ENCODE measurements at regions not wholly inside any gene's neighbourhood (a gene's known extent, or its start where the extent isn't known, plus 50 kb on each side); places are given as distances from the start of the nearest gene placed in this dataset.

DNA sequence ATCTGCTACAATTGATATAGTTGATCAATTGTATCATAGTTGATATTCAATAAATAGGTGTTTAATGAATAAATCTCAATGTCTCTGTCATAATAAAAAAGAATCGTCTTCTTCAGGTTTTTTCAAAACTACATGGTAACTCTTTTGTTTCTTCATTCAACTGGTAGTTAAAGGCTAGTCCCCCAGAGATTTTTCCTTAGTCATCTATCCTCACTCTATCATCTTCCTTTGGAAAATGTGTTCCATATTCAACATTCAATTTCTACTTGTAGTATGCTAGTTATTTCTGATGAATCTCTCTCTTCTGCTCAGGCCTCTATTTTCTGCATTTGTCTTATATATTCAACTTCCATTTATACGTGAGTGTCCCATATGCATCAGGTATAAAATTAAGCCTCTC lies 558.8 kb downstream of the KCNT2 start:
- TF ChIP-seq, protein P1, sequence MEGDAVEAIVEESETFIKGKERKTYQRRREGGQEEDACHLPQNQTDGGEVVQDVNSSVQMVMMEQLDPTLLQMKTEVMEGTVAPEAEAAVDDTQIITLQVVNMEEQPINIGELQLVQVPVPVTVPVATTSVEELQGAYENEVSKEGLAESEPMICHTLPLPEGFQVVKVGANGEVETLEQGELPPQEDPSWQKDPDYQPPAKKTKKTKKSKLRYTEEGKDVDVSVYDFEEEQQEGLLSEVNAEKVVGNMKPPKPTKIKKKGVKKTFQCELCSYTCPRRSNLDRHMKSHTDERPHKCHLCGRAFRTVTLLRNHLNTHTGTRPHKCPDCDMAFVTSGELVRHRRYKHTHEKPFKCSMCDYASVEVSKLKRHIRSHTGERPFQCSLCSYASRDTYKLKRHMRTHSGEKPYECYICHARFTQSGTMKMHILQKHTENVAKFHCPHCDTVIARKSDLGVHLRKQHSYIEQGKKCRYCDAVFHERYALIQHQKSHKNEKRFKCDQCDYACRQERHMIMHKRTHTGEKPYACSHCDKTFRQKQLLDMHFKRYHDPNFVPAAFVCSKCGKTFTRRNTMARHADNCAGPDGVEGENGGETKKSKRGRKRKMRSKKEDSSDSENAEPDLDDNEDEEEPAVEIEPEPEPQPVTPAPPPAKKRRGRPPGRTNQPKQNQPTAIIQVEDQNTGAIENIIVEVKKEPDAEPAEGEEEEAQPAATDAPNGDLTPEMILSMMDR (IDR thresholded peaks at IDR 0.05; ENCODE audit: poor library complexity), result no peak
- no peak for TF ChIP-seq EZH2phosphoT487 (IDR thresholded peaks at IDR 0.05; ENCODE audit: low read depth, severe bottlenecking, unreplicated experiment)
